ENCODE measurements at regions not wholly inside any gene's neighbourhood (a gene's known extent, or its start where the extent isn't known, plus 50 kb on each side); places are given as distances from the start of the nearest gene placed in this dataset.

DNA sequence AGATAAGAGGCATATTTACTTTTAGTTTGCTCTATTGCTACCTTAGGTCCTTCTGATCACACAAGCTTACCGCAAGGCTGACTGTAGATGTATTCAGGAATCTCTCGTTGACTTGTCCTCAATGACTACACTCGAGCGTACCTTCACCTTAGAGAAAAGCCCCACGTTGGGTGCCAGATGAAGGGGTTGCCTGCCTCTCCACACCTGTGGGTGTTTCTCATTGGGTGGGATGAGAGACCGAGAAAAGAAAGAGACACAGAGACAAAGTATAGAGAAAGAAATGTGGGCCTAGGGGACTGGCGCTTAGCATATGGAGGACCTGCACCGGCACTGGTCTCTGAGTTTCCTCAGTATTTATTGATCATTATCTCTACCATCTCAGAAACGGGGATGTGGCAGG is 51.8 kb downstream of the ASCL4 start:
- Mint-ChIP-seq H3K27ac (no peak overlapping the region), H3K27me3 (peaks cover 4% of the 10 kb centered on the region), H3K9me3 (peaks cover 37% of the 10 kb centered on the region), H3K4me1 (no peaks in the 10 kb centered on the region), H3K36me3 (ENCODE audit: low read depth) (peaks cover 2% of the 10 kb centered on the region), H3K4me3 (no peak overlapping the region)
- DNase-seq, result no peak
- no peak for ATAC-seq

DNA sequence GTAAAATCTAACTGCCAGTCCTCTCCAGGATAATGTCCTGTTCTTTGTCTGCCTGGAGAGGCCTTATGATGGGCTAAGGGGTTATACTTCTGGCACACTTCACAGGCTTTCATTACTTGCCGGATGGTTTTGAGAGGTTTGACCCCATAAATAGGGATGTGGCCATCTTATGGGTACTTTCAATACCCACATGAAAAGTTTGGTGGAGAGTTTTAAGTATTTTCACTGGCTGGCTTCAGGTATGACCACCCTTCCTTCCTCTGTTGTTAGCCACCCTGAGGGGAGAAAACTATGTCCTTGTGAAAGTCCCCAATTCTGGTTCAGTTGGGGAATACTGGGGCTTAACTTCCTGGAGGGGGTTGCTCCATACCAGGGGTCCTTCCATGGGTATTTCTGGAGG is 54.8 kb downstream of the ASCL4 start:
- H3K9me3 Mint-ChIP-seq, result peaks cover 37% of the 10 kb centered on the region
- no peak for ATAC-seq
- no peaks in the 10 kb centered on the region for H3K4me1 Mint-ChIP-seq
- no peak for DNase-seq
- peaks cover 2% of the 10 kb centered on the region for H3K36me3 Mint-ChIP-seq (ENCODE audit: low read depth)
- H3K27ac Mint-ChIP-seq, result no peak overlapping the region
- no peak overlapping the region for H3K4me3 Mint-ChIP-seq
- H3K27me3 Mint-ChIP-seq, result peaks cover 22% of the 10 kb centered on the region

DNA sequence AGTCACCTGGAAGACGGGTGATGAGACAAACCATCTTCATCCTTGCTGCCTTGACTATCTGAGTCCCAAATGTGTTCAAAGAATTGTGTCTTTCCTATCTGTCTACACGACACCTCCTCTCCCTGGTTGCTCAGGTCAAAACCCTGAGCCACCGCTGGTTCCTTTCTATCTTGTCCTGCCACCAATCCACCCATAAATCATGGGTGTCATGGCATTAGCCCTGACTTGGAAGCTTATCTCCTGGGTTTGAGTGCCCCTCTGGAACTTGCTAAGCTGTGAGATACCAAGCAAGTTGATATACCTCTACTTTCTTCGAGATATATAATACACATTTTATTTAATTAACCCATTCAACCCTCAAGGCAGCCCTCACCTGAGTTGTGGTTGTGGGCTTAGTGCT is 57.9 kb downstream of the ASCL4 start:
- peaks cover 10% of the 10 kb centered on the region for H3K9me3 Mint-ChIP-seq
- no peak overlapping the region for H3K27ac Mint-ChIP-seq
- H3K36me3 Mint-ChIP-seq (ENCODE audit: low read depth), result no peaks in the 10 kb centered on the region
- DNase-seq (no peak), ATAC-seq (no peak)
- peaks cover 37% of the 10 kb centered on the region for H3K27me3 Mint-ChIP-seq
- H3K4me1 Mint-ChIP-seq, result no peaks in the 10 kb centered on the region
- H3K4me3 Mint-ChIP-seq, result no peak overlapping the region

DNA sequence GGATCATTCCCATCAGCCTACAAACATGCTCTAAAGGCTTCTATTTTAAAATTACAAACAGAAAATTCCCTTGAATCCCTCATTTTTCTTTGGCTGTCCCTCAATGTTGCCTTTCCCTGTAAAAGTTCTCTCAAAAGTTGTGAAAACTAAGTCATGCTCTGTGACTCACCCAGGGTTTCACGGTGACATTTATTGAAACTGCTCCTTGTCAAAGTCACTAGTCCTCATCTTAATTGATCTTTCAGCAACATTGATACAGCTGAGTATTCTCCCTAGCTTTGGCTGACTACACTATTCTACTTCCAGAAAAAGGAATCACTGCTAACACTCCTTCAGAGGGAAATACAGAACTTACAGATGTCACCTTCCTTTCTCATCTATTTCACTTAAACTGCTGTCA is 65.7 kb downstream of the ASCL4 start:
- no peak for ATAC-seq
- Mint-ChIP-seq H3K9me3 (no peaks in the 10 kb centered on the region), H3K36me3 (ENCODE audit: low read depth) (no peaks in the 10 kb centered on the region), H3K4me3 (no peak overlapping the region), H3K4me1 (peaks cover 8% of the 10 kb centered on the region), H3K27me3 (peaks cover 39% of the 10 kb centered on the region), H3K27ac (no peak overlapping the region)
- no peak for DNase-seq

DNA sequence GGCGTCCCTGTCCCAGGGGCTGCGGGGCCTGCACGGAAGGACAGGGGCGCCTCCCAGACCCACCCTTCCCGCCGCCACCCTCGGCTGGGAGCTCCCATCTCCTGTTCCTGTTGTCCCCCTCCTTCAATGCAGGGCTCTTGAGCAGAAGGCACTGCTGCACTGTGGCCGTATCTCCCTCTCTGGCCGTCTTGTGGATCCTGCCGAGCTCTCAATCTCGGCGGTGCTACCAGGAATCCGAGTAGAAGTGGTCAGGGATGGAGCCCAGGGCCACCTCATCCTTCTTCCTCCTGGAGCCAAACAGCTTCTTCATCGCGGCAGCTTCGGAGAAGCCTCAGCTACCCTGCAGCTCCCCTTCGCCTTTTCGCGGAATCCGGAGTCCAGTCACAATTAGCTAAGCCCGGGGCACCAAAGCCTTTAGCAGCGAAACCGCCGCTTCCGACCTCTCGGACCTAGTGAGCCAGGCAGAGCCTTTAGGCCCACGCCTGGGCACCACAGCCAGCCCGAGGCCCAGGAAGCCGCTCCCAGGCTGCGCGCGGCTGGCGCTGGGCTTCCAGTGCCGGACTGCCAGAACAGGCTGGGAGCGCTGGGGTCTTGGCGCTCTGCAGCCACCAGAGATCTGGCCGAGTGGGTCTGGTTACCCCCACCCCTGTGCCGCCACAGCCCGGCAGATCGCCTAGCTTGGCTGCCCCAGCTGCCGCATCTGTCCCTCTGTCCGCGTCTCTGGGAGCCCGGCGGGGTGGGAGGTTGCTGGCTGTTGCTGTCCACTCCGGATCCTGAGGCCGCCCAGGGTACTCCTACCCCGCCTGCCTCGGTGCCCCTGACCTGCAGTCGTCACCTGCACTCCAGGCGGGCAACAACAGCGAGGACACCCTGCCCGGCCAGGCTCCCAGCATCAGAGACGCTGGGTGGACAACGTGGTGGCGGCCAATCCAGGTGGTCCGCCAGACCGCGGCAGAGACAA is 69.1 kb downstream of the ASCL4 start:
- H3K27ac Mint-ChIP-seq, result no peak overlapping the region
- H3K27me3 Mint-ChIP-seq, result peaks cover 43% of the 10 kb centered on the region
- H3K9me3 Mint-ChIP-seq, result no peaks in the 10 kb centered on the region
- DNase-seq, result no peak
- ATAC-seq, result no peak
- no peaks in the 10 kb centered on the region for H3K36me3 Mint-ChIP-seq (ENCODE audit: low read depth)
- peaks cover 8% of the 10 kb centered on the region for H3K4me1 Mint-ChIP-seq
- peak overlapping the region; percentile 14 for H3K4me3 Mint-ChIP-seq

DNA sequence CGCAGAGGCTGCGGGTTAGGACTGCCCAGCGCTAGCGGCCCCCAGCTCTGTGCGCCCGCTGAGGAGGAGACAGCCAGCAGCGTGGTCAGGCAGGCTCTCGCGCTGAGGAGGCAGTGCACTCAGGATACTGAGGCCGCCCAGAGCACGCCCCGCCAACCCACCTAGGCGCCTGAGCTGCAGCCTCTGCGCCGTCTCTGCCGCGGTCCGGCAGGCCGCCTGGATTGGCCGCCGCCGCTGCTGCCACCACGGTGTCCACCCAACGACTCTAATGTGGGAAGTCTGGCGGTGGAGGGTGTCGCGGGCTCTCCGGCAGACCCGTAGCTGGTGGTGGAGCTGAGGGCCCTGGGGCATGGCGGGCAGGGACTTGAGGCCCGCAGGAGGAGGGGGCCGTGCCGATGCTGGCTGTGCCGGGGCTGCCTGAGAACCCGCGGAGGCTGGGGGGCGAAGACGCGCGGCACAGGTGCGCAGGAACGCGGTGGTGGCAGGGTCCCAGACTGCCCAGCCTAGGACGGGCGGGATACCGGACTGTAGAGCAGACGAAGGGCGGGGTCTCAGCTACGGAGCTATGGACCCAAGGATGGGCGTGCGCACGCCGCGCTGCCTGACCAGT is 69.9 kb downstream of the ASCL4 start:
- Mint-ChIP-seq H3K4me3 (no peak overlapping the region), H3K4me1 (peaks cover 8% of the 10 kb centered on the region), H3K27ac (no peak overlapping the region), H3K36me3 (ENCODE audit: low read depth) (no peaks in the 10 kb centered on the region), H3K9me3 (no peaks in the 10 kb centered on the region), H3K27me3 (peaks cover 48% of the 10 kb centered on the region)
- DNase-seq (no peak), ATAC-seq (peak; percentile 20)

DNA sequence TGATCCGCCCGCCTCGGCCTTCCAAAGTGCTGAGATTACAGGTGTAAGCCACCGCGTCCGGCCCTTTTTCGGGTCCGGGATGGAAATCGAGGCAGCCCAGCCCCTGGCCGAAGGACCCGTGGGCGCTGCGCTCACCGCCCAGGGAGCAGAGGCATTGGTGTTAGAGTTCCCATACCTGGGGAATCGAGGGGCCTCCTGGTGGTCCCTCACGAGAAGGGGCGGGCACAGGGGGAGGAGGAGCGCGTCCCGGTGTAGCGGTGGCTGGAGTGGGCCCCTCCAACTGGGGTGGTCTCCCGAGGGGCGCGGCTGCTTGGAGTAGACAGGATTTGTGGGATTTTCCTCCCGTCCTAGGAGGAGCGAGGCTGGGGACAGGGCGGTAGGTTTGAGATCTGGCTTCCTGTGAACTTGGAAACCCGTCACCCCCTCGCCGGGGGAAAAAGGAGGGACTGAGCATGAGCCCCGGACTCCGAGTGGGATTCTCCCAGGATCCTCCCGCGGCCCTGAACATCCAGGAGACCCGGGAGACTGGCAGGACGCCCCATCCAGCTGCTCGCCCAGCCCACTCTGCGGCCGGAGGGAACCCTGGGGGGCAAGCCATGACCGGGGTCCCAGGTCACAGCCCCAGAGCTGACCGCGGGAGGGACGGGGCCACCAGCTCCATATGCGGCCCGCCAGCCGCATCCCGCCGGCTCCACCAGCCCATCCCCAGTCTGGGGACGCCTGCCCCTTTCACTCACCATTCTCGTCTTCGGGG is 70.9 kb downstream of the ASCL4 start:
- peaks cover 49% of the 10 kb centered on the region for H3K27me3 Mint-ChIP-seq
- H3K4me3 Mint-ChIP-seq, result no peak overlapping the region

DNA sequence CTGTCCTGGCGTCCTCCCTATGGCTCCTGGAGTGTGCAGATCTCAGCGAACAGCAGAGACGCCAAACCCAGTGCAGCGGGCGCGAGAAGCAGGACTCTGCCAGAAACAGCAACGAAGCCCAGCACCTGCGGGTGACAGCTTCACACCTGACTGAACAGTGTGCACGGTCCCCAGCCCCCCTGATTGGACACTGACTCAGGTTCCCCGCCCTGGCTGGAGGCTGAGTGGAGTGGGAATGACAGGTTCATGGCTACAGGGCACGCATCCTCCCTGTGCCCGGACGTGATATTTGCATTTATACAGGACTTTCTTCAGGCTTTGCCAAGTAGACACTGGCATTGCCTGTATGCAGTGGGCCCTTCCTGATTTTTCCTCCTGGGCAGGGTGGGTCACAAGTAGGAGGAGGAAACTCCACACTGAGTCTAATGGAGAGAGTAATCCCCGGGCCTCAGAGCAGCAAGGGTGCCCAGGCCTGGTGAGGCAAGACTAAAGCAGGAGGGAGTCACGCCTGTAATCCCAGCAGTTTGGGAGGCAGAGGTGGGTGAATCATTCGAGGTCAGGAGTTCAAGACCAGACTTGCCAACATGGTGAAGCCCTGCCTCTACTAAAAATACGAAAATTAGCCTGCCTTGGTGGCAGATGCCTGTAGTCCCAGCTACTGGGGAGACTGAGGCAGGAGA is 71.6 kb downstream of the ASCL4 start:
- no peak for DNase-seq
- peaks cover 3% of the 10 kb centered on the region for H3K4me1 Mint-ChIP-seq
- H3K36me3 Mint-ChIP-seq (ENCODE audit: low read depth), result no peaks in the 10 kb centered on the region
- peaks cover 49% of the 10 kb centered on the region for H3K27me3 Mint-ChIP-seq
- ATAC-seq, result no peak
- H3K9me3 Mint-ChIP-seq, result no peaks in the 10 kb centered on the region
- H3K27ac Mint-ChIP-seq, result no peak overlapping the region
- no peak overlapping the region for H3K4me3 Mint-ChIP-seq

More for the DNA sequence above, 70.9 kb downstream of the ASCL4 start:
- Mint-ChIP-seq H3K9me3 (no peaks in the 10 kb centered on the region), H3K4me1 (peaks cover 5% of the 10 kb centered on the region), H3K27ac (no peak overlapping the region), H3K36me3 (ENCODE audit: low read depth) (no peaks in the 10 kb centered on the region)
- DNase-seq, result no peak
- no peak for ATAC-seq

DNA sequence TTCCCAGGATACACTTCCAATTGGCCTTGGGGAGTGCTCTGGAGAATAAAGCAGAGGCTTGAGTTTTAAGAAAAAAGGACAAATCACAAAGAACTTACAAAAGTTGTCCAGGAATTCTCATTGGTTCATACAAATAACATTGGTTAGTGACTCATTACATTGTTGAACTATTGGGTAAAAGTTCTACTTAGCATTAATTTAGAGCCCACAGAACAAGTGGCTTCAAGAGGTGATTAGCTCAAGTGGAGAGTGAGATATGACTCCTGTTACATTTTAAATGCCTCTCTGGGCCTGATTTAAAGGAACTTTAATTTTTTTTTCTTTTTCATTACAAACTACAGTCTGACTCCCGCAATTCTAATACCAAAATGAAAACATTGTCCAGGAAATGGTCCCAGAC is 72.9 kb downstream of the ASCL4 start:
- H3K27me3 Mint-ChIP-seq, result peaks cover 45% of the 10 kb centered on the region
- no peak overlapping the region for H3K27ac Mint-ChIP-seq
- H3K4me3 Mint-ChIP-seq, result no peak overlapping the region
- H3K9me3 Mint-ChIP-seq, result no peaks in the 10 kb centered on the region
- peaks cover 3% of the 10 kb centered on the region for H3K4me1 Mint-ChIP-seq
- H3K36me3 Mint-ChIP-seq (ENCODE audit: low read depth), result no peaks in the 10 kb centered on the region
- DNase-seq (no peak), ATAC-seq (no peak)

DNA sequence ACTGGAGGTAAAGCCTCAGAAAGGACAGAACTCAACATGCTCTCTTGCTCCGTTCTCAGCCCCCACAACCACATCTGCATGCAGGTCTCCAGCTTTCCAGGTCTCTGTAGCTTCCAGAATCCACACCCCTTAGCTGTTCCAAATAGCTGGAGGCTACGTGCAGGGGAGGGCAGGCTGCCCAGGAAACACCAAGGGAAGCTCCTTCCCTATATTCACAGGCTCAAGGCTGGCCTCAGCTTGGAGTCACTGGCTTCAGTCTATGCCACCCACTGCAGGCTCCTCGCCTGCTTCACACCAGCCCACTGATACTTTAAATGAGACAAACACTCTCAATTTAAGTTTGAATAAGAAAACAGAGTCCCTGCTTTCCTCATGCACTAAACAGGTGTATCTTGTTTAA is 73.3 kb downstream of the ASCL4 start:
- Mint-ChIP-seq H3K4me1 (peaks cover 3% of the 10 kb centered on the region), H3K4me3 (no peak overlapping the region), H3K27me3 (peaks cover 42% of the 10 kb centered on the region), H3K27ac (no peak overlapping the region), H3K36me3 (ENCODE audit: low read depth) (no peaks in the 10 kb centered on the region), H3K9me3 (no peaks in the 10 kb centered on the region)
- DNase-seq (no peak), ATAC-seq (no peak)

DNA sequence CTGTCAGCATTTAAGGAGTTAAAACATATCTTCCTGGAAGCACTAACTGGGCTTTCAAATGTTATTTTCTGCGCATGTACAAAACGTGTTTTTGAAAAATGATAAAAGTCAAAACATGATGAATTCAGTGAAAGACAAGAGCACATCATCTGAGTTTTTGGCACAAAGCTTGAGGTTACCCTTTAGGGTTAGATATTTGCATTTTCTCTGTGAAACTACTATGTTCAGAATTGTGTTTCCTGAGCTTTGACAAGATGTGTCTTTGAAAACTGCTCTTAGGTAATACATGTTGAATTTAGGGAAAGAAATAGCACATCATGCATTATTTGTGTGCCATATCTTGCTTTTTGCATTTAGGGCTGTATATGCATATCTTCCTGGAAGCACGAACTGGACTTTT is 79.0 kb downstream of the ASCL4 start:
- H3K27me3 Mint-ChIP-seq, result peaks cover 26% of the 10 kb centered on the region
- no peak for DNase-seq
- no peak overlapping the region for H3K27ac Mint-ChIP-seq

DNA sequence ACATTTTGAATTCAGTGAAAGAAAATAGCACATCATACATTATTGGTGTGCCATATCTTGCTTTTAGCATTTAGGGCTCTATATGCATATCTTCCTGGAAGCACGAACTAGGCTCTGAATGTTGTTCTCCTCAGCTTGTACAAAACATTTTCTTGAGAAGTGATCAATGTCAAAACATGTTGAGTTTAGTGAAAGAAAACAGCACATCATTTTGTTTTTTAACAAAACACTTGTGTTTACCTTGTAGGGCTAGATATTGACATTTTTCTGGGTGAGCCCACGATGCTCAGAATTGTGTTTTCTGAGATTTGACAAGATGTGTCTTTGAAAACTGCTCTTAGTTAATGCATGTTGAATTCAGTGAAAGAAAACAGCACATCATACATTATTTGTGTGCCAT is 81.0 kb downstream of the ASCL4 start:
- no peak for ATAC-seq
- no peaks in the 10 kb centered on the region for H3K9me3 Mint-ChIP-seq
- H3K27ac Mint-ChIP-seq, result no peak overlapping the region
- DNase-seq, result no peak
- H3K4me3 Mint-ChIP-seq, result no peak overlapping the region
- no peaks in the 10 kb centered on the region for H3K36me3 Mint-ChIP-seq (ENCODE audit: low read depth)
- H3K4me1 Mint-ChIP-seq, result no peaks in the 10 kb centered on the region
- H3K27me3 Mint-ChIP-seq, result peaks cover 21% of the 10 kb centered on the region

More for the DNA sequence above, 79.0 kb downstream of the ASCL4 start:
- Mint-ChIP-seq H3K9me3 (no peaks in the 10 kb centered on the region), H3K4me3 (no peak overlapping the region), H3K36me3 (ENCODE audit: low read depth) (no peaks in the 10 kb centered on the region), H3K4me1 (no peaks in the 10 kb centered on the region)
- ATAC-seq, result no peak

DNA sequence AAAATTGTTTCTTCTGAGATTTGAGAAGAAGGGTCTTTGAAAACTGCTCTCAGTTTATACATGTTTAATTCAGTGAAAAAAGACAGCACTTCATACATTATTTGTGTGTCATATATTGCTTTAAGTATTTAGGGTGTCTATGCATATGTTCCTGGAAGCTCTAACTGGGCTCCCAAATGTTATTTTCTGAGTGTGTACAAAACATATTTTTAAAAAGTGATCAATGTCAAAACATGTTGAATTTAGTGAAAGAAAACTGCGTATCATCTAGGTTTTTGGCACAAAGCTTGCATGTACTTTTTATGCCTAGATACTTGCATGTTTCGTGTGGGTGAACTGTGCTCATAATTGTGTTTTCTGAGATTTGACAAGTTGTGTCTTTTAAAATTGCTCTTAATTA is 81.6 kb downstream of the ASCL4 start:
- no peak overlapping the region for H3K27ac Mint-ChIP-seq
- H3K4me3 Mint-ChIP-seq, result no peak overlapping the region
- H3K9me3 Mint-ChIP-seq, result no peaks in the 10 kb centered on the region
- peaks cover 25% of the 10 kb centered on the region for H3K27me3 Mint-ChIP-seq
- H3K4me1 Mint-ChIP-seq, result no peaks in the 10 kb centered on the region
- ATAC-seq, result no peak
- no peak for DNase-seq
- no peaks in the 10 kb centered on the region for H3K36me3 Mint-ChIP-seq (ENCODE audit: low read depth)

DNA sequence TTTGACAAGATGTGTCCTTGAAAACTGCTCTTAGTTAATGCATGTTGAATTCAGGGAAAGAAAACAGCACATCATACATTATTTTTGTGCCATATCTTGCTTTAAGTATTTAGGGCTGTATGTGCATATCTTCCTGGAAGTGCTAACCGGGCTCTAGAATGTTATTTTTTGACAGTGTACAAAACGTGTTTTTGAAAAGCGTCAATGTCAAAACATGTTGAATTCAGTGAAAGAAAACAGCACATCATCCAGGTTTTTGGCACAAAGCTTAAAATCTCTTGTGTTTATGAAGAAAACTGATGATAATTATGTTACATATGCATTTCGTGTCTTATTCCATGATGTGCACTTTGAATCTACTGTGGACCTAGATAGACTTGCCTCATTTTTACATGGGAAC is 82.7 kb downstream of the ASCL4 start:
- Mint-ChIP-seq H3K4me1 (no peaks in the 10 kb centered on the region), H3K27me3 (peaks cover 29% of the 10 kb centered on the region), H3K9me3 (no peaks in the 10 kb centered on the region), H3K4me3 (no peak overlapping the region), H3K27ac (no peak overlapping the region), H3K36me3 (ENCODE audit: low read depth) (no peaks in the 10 kb centered on the region)
- DNase-seq, result no peak
- no peak for ATAC-seq
